ENCODE measurements at regions not wholly inside any gene's neighbourhood (a gene's known extent, or its start where the extent isn't known, plus 50 kb on each side); places are given as distances from the start of the nearest gene placed in this dataset.

DNA sequence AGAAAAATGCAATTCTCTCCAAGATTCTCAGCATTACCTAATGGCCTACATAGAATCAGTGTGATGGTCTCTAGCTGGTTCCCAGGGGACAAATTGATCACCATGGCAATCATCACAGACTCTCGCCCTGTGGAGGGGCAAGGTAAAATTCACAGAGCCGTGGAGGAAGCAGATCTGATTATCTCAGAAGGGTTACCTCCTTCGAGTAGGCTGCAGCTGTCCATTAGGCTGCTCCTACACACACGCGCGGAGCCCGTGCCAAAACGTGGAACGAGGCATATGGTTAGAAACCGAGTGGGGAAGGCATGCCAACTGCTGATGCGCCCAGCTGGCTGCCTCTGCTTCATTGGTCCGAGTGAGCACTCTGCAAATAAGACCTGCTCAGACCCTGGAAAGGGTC, 52.8 kb upstream of the PTER start:
- DNase-seq (ENCODE audit: extremely low spot score, unreplicated experiment): no peak
- no peak overlapping the region for H3K27ac Mint-ChIP-seq (ENCODE audit: unreplicated experiment)
- no peaks in the 10 kb centered on the region for H3K4me1 Mint-ChIP-seq (ENCODE audit: unreplicated experiment)
- TF ChIP-seq, protein P1, sequence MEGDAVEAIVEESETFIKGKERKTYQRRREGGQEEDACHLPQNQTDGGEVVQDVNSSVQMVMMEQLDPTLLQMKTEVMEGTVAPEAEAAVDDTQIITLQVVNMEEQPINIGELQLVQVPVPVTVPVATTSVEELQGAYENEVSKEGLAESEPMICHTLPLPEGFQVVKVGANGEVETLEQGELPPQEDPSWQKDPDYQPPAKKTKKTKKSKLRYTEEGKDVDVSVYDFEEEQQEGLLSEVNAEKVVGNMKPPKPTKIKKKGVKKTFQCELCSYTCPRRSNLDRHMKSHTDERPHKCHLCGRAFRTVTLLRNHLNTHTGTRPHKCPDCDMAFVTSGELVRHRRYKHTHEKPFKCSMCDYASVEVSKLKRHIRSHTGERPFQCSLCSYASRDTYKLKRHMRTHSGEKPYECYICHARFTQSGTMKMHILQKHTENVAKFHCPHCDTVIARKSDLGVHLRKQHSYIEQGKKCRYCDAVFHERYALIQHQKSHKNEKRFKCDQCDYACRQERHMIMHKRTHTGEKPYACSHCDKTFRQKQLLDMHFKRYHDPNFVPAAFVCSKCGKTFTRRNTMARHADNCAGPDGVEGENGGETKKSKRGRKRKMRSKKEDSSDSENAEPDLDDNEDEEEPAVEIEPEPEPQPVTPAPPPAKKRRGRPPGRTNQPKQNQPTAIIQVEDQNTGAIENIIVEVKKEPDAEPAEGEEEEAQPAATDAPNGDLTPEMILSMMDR (IDR thresholded peaks at IDR 0.05): no peak
- H3K27me3 Mint-ChIP-seq (ENCODE audit: unreplicated experiment): no peaks in the 10 kb centered on the region
- H3K9me3 Mint-ChIP-seq (ENCODE audit: unreplicated experiment): no peaks in the 10 kb centered on the region
- H3K36me3 Mint-ChIP-seq (ENCODE audit: unreplicated experiment): no peaks in the 10 kb centered on the region
- H3K4me3 Mint-ChIP-seq (ENCODE audit: unreplicated experiment): no peak overlapping the region

DNA sequence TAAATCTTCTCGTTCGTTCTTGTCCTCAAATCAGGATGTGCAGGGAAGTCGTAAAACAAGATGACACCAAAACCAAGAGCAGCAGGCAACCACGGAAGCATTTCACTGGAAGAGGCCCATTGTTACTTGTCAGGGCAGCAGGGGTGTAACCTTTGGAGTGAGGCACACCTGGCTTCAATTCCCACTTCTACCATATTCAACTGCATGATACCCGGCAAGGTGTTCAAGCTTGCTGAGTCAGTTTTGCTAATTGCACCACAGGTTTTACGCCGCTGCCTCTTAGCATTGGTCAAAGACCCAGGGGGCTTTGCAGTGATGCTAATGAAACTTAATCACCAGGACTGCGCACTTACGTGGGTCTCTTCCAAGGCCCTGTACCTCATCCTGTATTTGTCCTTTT, 50.0 kb upstream of the PTER start:
- no peak overlapping the region for H3K27ac Mint-ChIP-seq (ENCODE audit: unreplicated experiment)
- no peaks in the 10 kb centered on the region for H3K4me1 Mint-ChIP-seq (ENCODE audit: unreplicated experiment)
- TF ChIP-seq, protein P1 (IDR thresholded peaks at IDR 0.05): no peak
- H3K4me3 Mint-ChIP-seq (ENCODE audit: unreplicated experiment): no peak overlapping the region
- DNase-seq (ENCODE audit: extremely low spot score, unreplicated experiment): no peak
- H3K9me3 Mint-ChIP-seq (ENCODE audit: unreplicated experiment): no peaks in the 10 kb centered on the region
- H3K36me3 Mint-ChIP-seq (ENCODE audit: unreplicated experiment): no peaks in the 10 kb centered on the region
- H3K27me3 Mint-ChIP-seq (ENCODE audit: unreplicated experiment): no peaks in the 10 kb centered on the region

All from osteocyte (in vitro differentiated cells).